G401.6 (cell line): ENCODE measurements at regions not wholly inside any gene's neighbourhood (a gene's known extent, or its start where the extent isn't known, plus 50 kb on each side); places are given as distances from the start of the nearest gene placed in this dataset.
"Not testable (repeated sequence)": the region's sequence is repeated elsewhere in the genome, so short reads cannot be mapped to it uniquely, and the experiment has no call there.

Source experiments
- FAIRE-seq: peaks from 2 replicates; lab custom pipeline; 2012; peaks lifted over from hg19 to GRCh38; lab: Jason Lieb, UNC

- FAIRE-seq: no peak
These were observed 363.1 kb upstream of the NOX3 start for GRCh38 chr6:155818698-155819097.

- FAIRE-seq: no peak
These were observed 357.9 kb upstream of the NOX3 start for GRCh38 chr6:155813548-155813947.

- no peak for FAIRE-seq
These were observed 351.6 kb upstream of the NOX3 start for GRCh38 chr6:155807243-155807642.

GRCh38 chr6:155801046-155801445 is 345.4 kb upstream of the NOX3 start:
- peak; percentile 59 for FAIRE-seq

- not testable (repeated sequence) for FAIRE-seq
These were observed 343.2 kb upstream of the NOX3 start for GRCh38 chr6:155798876-155799275.

- FAIRE-seq: no peak
These were observed 339.6 kb upstream of the NOX3 start for GRCh38 chr6:155795173-155795796.

GRCh38 chr6:155791891-155792290 is 336.3 kb upstream of the NOX3 start:
- FAIRE-seq: no peak

GRCh38 chr6:155791186-155791585 is 335.5 kb upstream of the NOX3 start:
- FAIRE-seq: no peak

GRCh38 chr6:155787168-155787567 is 331.5 kb upstream of the NOX3 start:
- no peak for FAIRE-seq

GRCh38 chr6:155786528-155786927 is 330.9 kb upstream of the NOX3 start:
- FAIRE-seq: no peak

GRCh38 chr6:155782739-155783459 is 327.3 kb upstream of the NOX3 start:
- FAIRE-seq: no peak

- no peak for FAIRE-seq
These were observed 326.7 kb upstream of the NOX3 start for GRCh38 chr6:155782320-155782731.

GRCh38 chr6:155779456-155779855 is 323.8 kb upstream of the NOX3 start:
- FAIRE-seq: no peak

- no peak for FAIRE-seq
These were observed 322.7 kb upstream of the NOX3 start for GRCh38 chr6:155778336-155778735.

GRCh38 chr6:155771822-155772221 is 316.2 kb upstream of the NOX3 start:
- FAIRE-seq: no peak

- FAIRE-seq: no peak
These were observed 315.2 kb upstream of the NOX3 start for GRCh38 chr6:155770856-155771255.

GRCh38 chr6:155770313-155770712 is 314.7 kb upstream of the NOX3 start:
- FAIRE-seq: no peak

- no peak for FAIRE-seq
These were observed 309.9 kb upstream of the NOX3 start for GRCh38 chr6:155765275-155766194.

- FAIRE-seq: no peak
These were observed 307.0 kb upstream of the NOX3 start for GRCh38 chr6:155762649-155763048.

- no peak for FAIRE-seq
These were observed 299.8 kb upstream of the NOX3 start for GRCh38 chr6:155755452-155755851.

GRCh38 chr6:155748778-155749177 is 293.1 kb upstream of the NOX3 start:
- not testable (repeated sequence) for FAIRE-seq

GRCh38 chr6:155747491-155747890 is 291.9 kb upstream of the NOX3 start:
- no peak for FAIRE-seq
